Natural killer cell (primary cell): ENCODE measurements at regions not wholly inside any gene's neighbourhood (a gene's known extent, or its start where the extent isn't known, plus 50 kb on each side); places are given as distances from the start of the nearest gene placed in this dataset.

ENCODE experiments used
- ATAC-seq, 3 donors: fragments of 150-1000 bp in 2 of 3; fragments of 200-7000 bp in 1 of 3; cut with Tn5 transposase; 1 replicate in 1 of 3; 2 replicates in 2 of 3; pipeline ENCODE4 v1.10.0; 2021; ENCODE audit warnings: mild to moderate bottlenecking in 2 of 3, moderate library complexity in 2 of 3
- DNase-seq, 2 donors: peaks; one replicate each; pipeline versions ENCODE4 v3.0.0 to v3.0.0-alpha.2; 2013 to 2021; ENCODE audit warnings: mixed read lengths in 1 of 2
- H3K27ac ChIP-seq: one replicate; pipeline ENCODE4 v1.5.1; 2013; ENCODE audit warnings: mild to moderate bottlenecking, low read length
- H3K27me3 ChIP-seq: one replicate; pipeline ENCODE4 v1.6.1; 2013; ENCODE audit warnings: low read length; ENCODE audit not compliant: control insufficient read depth, insufficient read depth
- H3K36me3 ChIP-seq: one replicate; pipeline ENCODE4 v1.6.1; 2013; ENCODE audit warnings: low read length; ENCODE audit not compliant: control insufficient read depth, insufficient read depth
- H3K4me1 ChIP-seq: one replicate; pipeline ENCODE4 v1.6.1; 2013; ENCODE audit warnings: low read length; ENCODE audit not compliant: control insufficient read depth, insufficient read depth
- H3K4me3 ChIP-seq: one replicate; pipeline ENCODE4 v1.5.1; 2013; ENCODE audit warnings: low read length
- H3K9me3 ChIP-seq: one replicate; pipeline ENCODE4 v1.6.1; 2013; ENCODE audit warnings: low read length; ENCODE audit not compliant: control insufficient read depth, insufficient read depth
- H3K27ac Mint-ChIP-seq, 2 donors: one replicate each; pipeline ENCODE4 v1.8.0; 2022; ENCODE audit warnings: mild to moderate bottlenecking in 2 of 2, mixed read lengths in 2 of 2, moderate library complexity in 1 of 2
- H3K27me3 Mint-ChIP-seq, 2 donors: one replicate each; pipeline ENCODE4 v1.8.0; 2022; ENCODE audit warnings: low read depth in 2 of 2, mixed read lengths in 2 of 2
- H3K36me3 Mint-ChIP-seq: one replicate; pipeline ENCODE4 v1.8.0; 2022; ENCODE audit warnings: mixed read lengths
- H3K4me1 Mint-ChIP-seq, 2 donors: one replicate each; pipeline ENCODE4 v1.8.0; 2022; ENCODE audit warnings: mixed read lengths in 2 of 2
- H3K4me3 Mint-ChIP-seq: one replicate; pipeline ENCODE4 v1.8.0; 2022; ENCODE audit warnings: mild to moderate bottlenecking, moderate library complexity, mixed read lengths
- H3K9me3 Mint-ChIP-seq, 2 donors: one replicate each; pipeline ENCODE4 v1.8.0; 2022; ENCODE audit warnings: mixed read lengths in 2 of 2
- WGBS: methylation state at CpG from one replicate; pipeline ENCODE4 v1.1.7; 2013; ENCODE audit warnings: missing lambda C conversion rate; ENCODE audit not compliant: insufficient coverage; 5-methylcytosine and 5-hydroxymethylcytosine counted together
- intact Hi-C: fragments of 100-400 bp; cut with micrococcal nuclease; formaldehyde crosslinking; loops from one replicate; pipeline ENCODE4 v1.14.2; 2022
- TF ChIP-seq, protein P1 (sequence below): fragments of 200-600 bp; IDR thresholded peaks from one replicate; pipeline ENCODE4 v1.8.0; 2022; ENCODE audit warnings: antibody characterized with exemption

DNA sequence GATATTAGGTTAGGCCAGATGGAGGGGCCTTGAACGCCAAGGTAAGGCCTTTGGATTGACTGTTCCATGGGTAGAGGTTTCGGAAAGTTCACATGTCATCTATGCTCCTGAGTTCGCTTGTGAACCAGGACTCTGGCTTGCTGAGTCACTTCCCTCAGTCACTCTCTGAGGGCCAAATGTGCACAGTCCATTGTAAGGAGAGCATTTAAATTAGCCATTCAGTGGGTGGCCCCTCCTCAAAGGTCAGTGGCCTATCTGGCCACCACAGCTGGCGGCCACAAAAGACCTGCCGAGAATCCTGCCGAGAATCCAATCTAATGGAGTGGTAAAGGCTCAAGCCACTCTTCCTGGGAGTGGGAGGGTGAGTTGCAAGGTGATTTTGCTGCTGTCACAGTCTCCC lies 58.9 kb upstream of the ARAP3 start:
- intact Hi-C loops: no loop called here
- Mint-ChIP-seq H3K27me3 (peaks cover 31 to 36% of the 10 kb centered on the region in 2 donors), H3K9me3 (no peaks in the 10 kb centered on the region), H3K36me3 (no peaks in the 10 kb centered on the region), H3K4me3 (no peak overlapping the region), H3K4me1 (no peaks in the 10 kb centered on the region), H3K27ac (no peak overlapping the region)
- DNase-seq: no peak
- H3K4me3 ChIP-seq: no peak overlapping the region
- WGBS: 65% methylated on average over 6 of the region's 6 CpGs
- no peaks in the 10 kb centered on the region for H3K9me3 ChIP-seq
- H3K27me3 ChIP-seq: peaks cover 5% of the 10 kb centered on the region
- H3K4me1 ChIP-seq: no peaks in the 10 kb centered on the region
- no peak for ATAC-seq
- H3K36me3 ChIP-seq: no peaks in the 10 kb centered on the region
- H3K27ac ChIP-seq: no peak overlapping the region
- TF ChIP-seq, protein P1, sequence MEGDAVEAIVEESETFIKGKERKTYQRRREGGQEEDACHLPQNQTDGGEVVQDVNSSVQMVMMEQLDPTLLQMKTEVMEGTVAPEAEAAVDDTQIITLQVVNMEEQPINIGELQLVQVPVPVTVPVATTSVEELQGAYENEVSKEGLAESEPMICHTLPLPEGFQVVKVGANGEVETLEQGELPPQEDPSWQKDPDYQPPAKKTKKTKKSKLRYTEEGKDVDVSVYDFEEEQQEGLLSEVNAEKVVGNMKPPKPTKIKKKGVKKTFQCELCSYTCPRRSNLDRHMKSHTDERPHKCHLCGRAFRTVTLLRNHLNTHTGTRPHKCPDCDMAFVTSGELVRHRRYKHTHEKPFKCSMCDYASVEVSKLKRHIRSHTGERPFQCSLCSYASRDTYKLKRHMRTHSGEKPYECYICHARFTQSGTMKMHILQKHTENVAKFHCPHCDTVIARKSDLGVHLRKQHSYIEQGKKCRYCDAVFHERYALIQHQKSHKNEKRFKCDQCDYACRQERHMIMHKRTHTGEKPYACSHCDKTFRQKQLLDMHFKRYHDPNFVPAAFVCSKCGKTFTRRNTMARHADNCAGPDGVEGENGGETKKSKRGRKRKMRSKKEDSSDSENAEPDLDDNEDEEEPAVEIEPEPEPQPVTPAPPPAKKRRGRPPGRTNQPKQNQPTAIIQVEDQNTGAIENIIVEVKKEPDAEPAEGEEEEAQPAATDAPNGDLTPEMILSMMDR: no peak

DNA sequence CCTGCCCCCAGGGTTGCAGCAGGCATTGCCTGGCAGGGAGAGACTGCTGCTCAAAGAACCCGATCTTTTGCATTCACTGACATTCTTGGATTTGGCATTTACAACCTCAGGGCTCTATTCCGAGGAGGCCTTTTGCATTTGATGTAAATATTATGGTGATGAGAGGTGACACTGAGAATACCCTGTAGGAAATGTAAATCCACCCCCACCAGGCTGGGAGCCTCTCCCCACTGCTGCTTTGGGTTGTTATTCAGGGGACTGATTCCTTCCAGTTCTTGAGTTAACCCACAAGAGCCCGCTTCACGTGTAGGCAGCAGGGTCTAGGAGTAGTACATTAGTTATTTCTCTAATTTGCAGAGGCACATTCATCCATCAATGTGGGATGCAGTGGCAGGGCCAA lies 55.5 kb upstream of the ARAP3 start:
- Mint-ChIP-seq H3K9me3 (no peaks in the 10 kb centered on the region), H3K27me3 (peaks cover 22 to 30% of the 10 kb centered on the region in 2 donors), H3K36me3 (no peaks in the 10 kb centered on the region), H3K27ac (no peak overlapping the region), H3K4me3 (no peak overlapping the region), H3K4me1 (no peaks in the 10 kb centered on the region)
- ATAC-seq (no peak), DNase-seq (no peak)
- no peaks in the 10 kb centered on the region for H3K36me3 ChIP-seq
- WGBS: 19% methylated on average over 3 of the region's 4 CpGs
- H3K4me3 ChIP-seq: no peak overlapping the region
- TF ChIP-seq, protein P1: no peak
- no peak overlapping the region for H3K27ac ChIP-seq
- no peaks in the 10 kb centered on the region for H3K27me3 ChIP-seq
- H3K9me3 ChIP-seq: no peaks in the 10 kb centered on the region
- no peaks in the 10 kb centered on the region for H3K4me1 ChIP-seq
- intact Hi-C loops: no loop called here

DNA sequence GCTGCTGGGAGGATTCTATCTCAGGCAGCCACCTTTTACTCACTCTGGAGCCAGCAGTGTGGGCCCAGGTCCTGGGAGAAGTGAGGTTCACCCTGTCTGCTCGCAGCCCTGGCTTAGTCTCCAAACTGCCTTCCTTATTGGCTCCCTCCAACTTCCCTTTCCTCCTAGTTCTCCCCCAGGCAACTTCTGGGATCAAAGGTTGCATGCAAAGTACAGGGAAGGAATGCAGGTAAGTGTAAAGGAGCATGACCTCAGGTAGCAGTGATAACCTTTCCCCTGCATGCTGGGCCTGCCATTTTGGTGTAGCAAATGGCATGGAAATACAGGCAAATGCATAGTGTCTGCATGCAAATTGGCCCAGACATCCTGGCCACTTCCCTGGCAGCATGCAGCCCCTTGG lies 53.8 kb upstream of the ARAP3 start:
- TF ChIP-seq, protein P1: no peak
- Mint-ChIP-seq H3K4me1 (no peaks in the 10 kb centered on the region), H3K4me3 (no peak overlapping the region), H3K27ac (no peak overlapping the region), H3K9me3 (no peaks in the 10 kb centered on the region), H3K27me3 (peaks cover 28 to 40% of the 10 kb centered on the region in 2 donors), H3K36me3 (no peaks in the 10 kb centered on the region)
- Histone ChIP-seq H3K4me1 (no peaks in the 10 kb centered on the region), H3K27ac (no peak overlapping the region), H3K27me3 (no peaks in the 10 kb centered on the region), H3K4me3 (no peak overlapping the region), H3K9me3 (no peaks in the 10 kb centered on the region), H3K36me3 (no peaks in the 10 kb centered on the region)
- DNase-seq: no peak
- ATAC-seq: no peak
- intact Hi-C loops: no loop called here
- WGBS: 57% methylated on average over 1 of the region's 1 CpG

DNA sequence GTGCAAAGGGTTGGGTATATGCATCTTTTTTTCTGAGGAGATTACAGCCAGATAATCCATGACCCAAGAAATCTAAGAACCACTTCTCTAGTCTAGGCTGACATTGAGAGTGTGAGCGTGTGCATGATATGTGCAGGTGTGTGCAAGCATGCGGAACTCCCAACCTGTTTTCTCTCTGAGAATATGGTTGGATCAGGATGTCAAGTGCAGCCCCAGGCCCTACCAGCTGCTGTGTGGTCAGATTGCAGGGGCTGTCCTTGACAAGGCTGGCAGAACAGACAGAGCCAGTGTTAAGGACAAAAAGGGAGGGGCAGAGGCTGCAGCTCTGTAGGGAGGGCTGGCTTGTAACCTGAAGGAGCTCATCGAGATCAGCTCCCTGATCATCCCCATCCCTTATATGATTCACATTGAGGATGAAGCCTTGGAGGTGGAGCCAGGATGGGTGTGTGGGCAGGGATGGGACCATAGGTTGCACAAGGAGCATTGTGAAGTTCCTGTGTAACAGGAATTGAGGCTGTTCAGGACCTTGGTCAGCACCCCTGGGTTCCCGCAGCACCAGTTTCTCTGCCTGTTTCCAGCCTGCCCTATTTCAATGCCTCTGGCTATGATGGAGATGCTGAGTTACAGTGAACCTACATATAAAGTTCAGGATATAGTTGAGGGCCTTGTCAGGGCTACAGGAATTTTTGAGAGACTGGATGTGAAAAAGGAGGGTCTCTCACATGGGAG lies 52.6 kb upstream of the ARAP3 start:
- Mint-ChIP-seq H3K4me3 (no peak overlapping the region), H3K27me3 (peaks cover 36 to 48% of the 10 kb centered on the region in 2 donors), H3K4me1 (no peaks in the 10 kb centered on the region), H3K9me3 (no peaks in the 10 kb centered on the region), H3K27ac (no peak overlapping the region), H3K36me3 (no peaks in the 10 kb centered on the region)
- Histone ChIP-seq H3K4me3 (no peak overlapping the region), H3K4me1 (no peaks in the 10 kb centered on the region), H3K9me3 (no peaks in the 10 kb centered on the region), H3K36me3 (no peaks in the 10 kb centered on the region), H3K27ac (no peak overlapping the region), H3K27me3 (no peaks in the 10 kb centered on the region)
- ATAC-seq: peak in 1 of 3 donors; percentile 49
- TF ChIP-seq, protein P1: no peak
- DNase-seq: peak in 1 of 2 donors; percentile 56
- WGBS: 50% methylated on average over 4 of the region's 4 CpGs
- intact Hi-C loops: no loop called here
